GM21367 (cell line): ENCODE measurements at regions not wholly inside any gene's neighbourhood (a gene's known extent, or its start where the extent isn't known, plus 50 kb on each side); places are given as distances from the start of the nearest gene placed in this dataset.
"Not testable (repeated sequence)": the region's sequence is repeated elsewhere in the genome, so short reads cannot be mapped to it uniquely, and the experiment has no call there.

Experiments used
- ATAC-seq: cut with Tn5 transposase; IDR thresholded peaks from one replicate; pipeline ENCODE4 v1.9.1; 2021; ENCODE audit not compliant: unreplicated experiment

GRCh38 chr1:234808943-234809853 is 199.2 kb upstream of the IRF2BP2 start:
- not testable (repeated sequence) for ATAC-seq

- ATAC-seq, result not testable (repeated sequence)
These were observed 198.5 kb upstream of the IRF2BP2 start for GRCh38 chr1:234808459-234808858.

GRCh38 chr1:234807705-234808104 is 197.7 kb upstream of the IRF2BP2 start:
- not testable (repeated sequence) for ATAC-seq

GRCh38 chr1:234802586-234802985 is 192.6 kb upstream of the IRF2BP2 start:
- ATAC-seq, result not testable (repeated sequence)

- not testable (repeated sequence) for ATAC-seq
These were observed 191.7 kb upstream of the IRF2BP2 start for GRCh38 chr1:234801636-234802035.

GRCh38 chr1:234801147-234801546 is 191.2 kb upstream of the IRF2BP2 start:
- ATAC-seq, result not testable (repeated sequence)

- not testable (repeated sequence) for ATAC-seq
These were observed 190.6 kb upstream of the IRF2BP2 start for GRCh38 chr1:234800563-234800962.

GRCh38 chr1:234799021-234799689 is 189.2 kb upstream of the IRF2BP2 start:
- ATAC-seq, result not testable (repeated sequence)

GRCh38 chr1:234797216-234797615 is 187.2 kb upstream of the IRF2BP2 start:
- not testable (repeated sequence) for ATAC-seq

GRCh38 chr1:234796438-234796792 is 186.4 kb upstream of the IRF2BP2 start:
- ATAC-seq, result not testable (repeated sequence)

- ATAC-seq, result not testable (repeated sequence)
These were observed 185.9 kb upstream of the IRF2BP2 start for GRCh38 chr1:234795711-234796437.

- not testable (repeated sequence) for ATAC-seq
These were observed 185.0 kb upstream of the IRF2BP2 start for GRCh38 chr1:234795007-234795406.

- ATAC-seq, result not testable (repeated sequence)
These were observed 184.5 kb upstream of the IRF2BP2 start for GRCh38 chr1:234794452-234794851.

GRCh38 chr1:234793924-234794323 is 183.9 kb upstream of the IRF2BP2 start:
- not testable (repeated sequence) for ATAC-seq

GRCh38 chr1:234792221-234792864 is 182.4 kb upstream of the IRF2BP2 start:
- ATAC-seq, result not testable (repeated sequence)

GRCh38 chr1:234791615-234792014 is 181.6 kb upstream of the IRF2BP2 start:
- ATAC-seq, result not testable (repeated sequence)

- not testable (repeated sequence) for ATAC-seq
These were observed 180.4 kb upstream of the IRF2BP2 start for GRCh38 chr1:234790333-234790732.

GRCh38 chr1:234787011-234787584 is 177.1 kb upstream of the IRF2BP2 start:
- ATAC-seq, result not testable (repeated sequence)

- not testable (repeated sequence) for ATAC-seq
These were observed 175.9 kb upstream of the IRF2BP2 start for GRCh38 chr1:234785922-234786321.

GRCh38 chr1:234785471-234785919 is 175.5 kb upstream of the IRF2BP2 start:
- not testable (repeated sequence) for ATAC-seq
